Hepatocyte (in vitro differentiated cells): ENCODE measurements at regions not wholly inside any gene's neighbourhood (a gene's known extent, or its start where the extent isn't known, plus 50 kb on each side); places are given as distances from the start of the nearest gene placed in this dataset.

Experiments used
- DNase-seq: peaks from one replicate; pipeline ENCODE4 v3.0.0-alpha.2; 2016; ENCODE audit warnings: low spot score
- H2AFZ ChIP-seq: fragments of 200-600 bp; sonication (generic); 2 replicates; pipeline ENCODE4 v1.6.0; 2016; ENCODE audit warnings: antibody characterized with exemption, mild to moderate bottlenecking
- H3K27ac ChIP-seq: fragments of 200-600 bp; sonication (generic); 2 replicates; pipeline ENCODE4 v1.5.1; 2016; ENCODE audit warnings: mild to moderate bottlenecking
- H3K27me3 ChIP-seq: fragments of 200-600 bp; sonication (generic); 2 replicates; pipeline ENCODE4 v1.6.1; 2016
- H3K36me3 ChIP-seq: fragments of 200-600 bp; sonication (generic); replicated peaks from 2 replicates; pipeline ENCODE4 v1.5.1; 2016; ENCODE audit warnings: low read depth; ENCODE audit not compliant: insufficient read depth
- H3K4me1 ChIP-seq: fragments of 200-600 bp; sonication (generic); 2 replicates; pipeline ENCODE4 v1.5.1; 2016; ENCODE audit warnings: mild to moderate bottlenecking, moderate library complexity; ENCODE audit not compliant: insufficient read depth
- H3K4me2 ChIP-seq: fragments of 200-600 bp; sonication (generic); 2 replicates; pipeline ENCODE4 v1.6.0; 2016
- H3K4me3 ChIP-seq: fragments of 200-600 bp; sonication (generic); 2 replicates; pipeline ENCODE4 v1.5.1; 2016; ENCODE audit warnings: mild to moderate bottlenecking
- H3K79me2 ChIP-seq: fragments of 200-600 bp; sonication (generic); 2 replicates; pipeline ENCODE4 v1.6.0; 2017; ENCODE audit warnings: mild to moderate bottlenecking
- H3K9me2 ChIP-seq: fragments of 200-600 bp; sonication (generic); replicated peaks from 2 replicates; pipeline ENCODE4 v1.6.0; 2017; ENCODE audit warnings: mild to moderate bottlenecking; ENCODE audit not compliant: insufficient read depth
- H3K9me3 ChIP-seq: fragments of 200-600 bp; sonication (generic); 2 replicates; pipeline ENCODE4 v1.5.1; 2016; ENCODE audit warnings: low read depth, mild to moderate bottlenecking
- H4K20me1 ChIP-seq: fragments of 200-600 bp; sonication (generic); 2 replicates; pipeline ENCODE4 v1.6.0; 2016; ENCODE audit warnings: mild to moderate bottlenecking; ENCODE audit not compliant: insufficient read depth, poor library complexity, severe bottlenecking
- CTCF ChIP-seq: fragments of 200-600 bp; sonication (generic); IDR thresholded peaks from 2 replicates; pipeline ENCODE4 v1.5.1; 2016; ENCODE audit warnings: antibody characterized with exemption, mild to moderate bottlenecking; ENCODE audit not compliant: poor library complexity
- EZH2 ChIP-seq: fragments of 200-600 bp; sonication (generic); IDR thresholded peaks from 2 replicates; pipeline ENCODE4 v1.6.1; 2016; ENCODE audit warnings: antibody characterized with exemption, mild to moderate bottlenecking, borderline replicate concordance
- EZH2phosphoT487 ChIP-seq: fragments of 200-600 bp; sonication (generic); IDR thresholded peaks from one replicate; pipeline ENCODE4 v1.6.1; 2018; ENCODE audit warnings: antibody characterized with exemption, mild to moderate bottlenecking, low read depth, moderate library complexity; ENCODE audit not compliant: unreplicated experiment, severe bottlenecking
- WGBS: methylation state at CpG from one replicate; pipeline ENCODE4 v1.1.6; 2016; ENCODE audit warnings: low lambda C conversion rate; ENCODE audit errors: missing lambda C conversion rate; 5-methylcytosine and 5-hydroxymethylcytosine counted together

- Histone ChIP-seq H3K9me3 (peaks cover 3% of the 10 kb centered on the region), H4K20me1 (no peaks in the 10 kb centered on the region), H3K9me2 (no peaks in the 10 kb centered on the region), H3K27me3 (no peaks in the 10 kb centered on the region), H2AFZ (no peak overlapping the region), H3K4me1 (no peaks in the 10 kb centered on the region), H3K36me3 (no peaks in the 10 kb centered on the region), H3K4me2 (no peak overlapping the region), H3K79me2 (no peaks in the 10 kb centered on the region), H3K4me3 (no peak overlapping the region), H3K27ac (no peak overlapping the region)
- 88% methylated on average over 6 of the region's 6 CpGs for WGBS
- no peak for DNase-seq
- TF ChIP-seq EZH2 (no peak), EZH2phosphoT487 (no peak), CTCF (no peak)
Measured at GRCh38 chr5:61758711-61759110, 426.7 kb downstream of the ZSWIM6 start.

- H3K27me3 ChIP-seq = peaks cover 4% of the 10 kb centered on the region
- no peak for TF ChIP-seq CTCF
- no peak overlapping the region for H2AFZ ChIP-seq
- DNase-seq = no peak
- no peaks in the 10 kb centered on the region for H4K20me1 ChIP-seq
- no peaks in the 10 kb centered on the region for H3K9me2 ChIP-seq
- no peak overlapping the region for H3K4me2 ChIP-seq
- 79% methylated on average over 1 of the region's 1 CpG for WGBS
- H3K4me1 ChIP-seq = no peaks in the 10 kb centered on the region
- H3K4me3 ChIP-seq = no peak overlapping the region
- H3K27ac ChIP-seq = no peak overlapping the region
- no peaks in the 10 kb centered on the region for H3K36me3 ChIP-seq
- no peaks in the 10 kb centered on the region for H3K79me2 ChIP-seq
- H3K9me3 ChIP-seq = peaks cover 3% of the 10 kb centered on the region
Measured at GRCh38 chr5:61765471-61765870, 433.4 kb downstream of the ZSWIM6 start.

GRCh38 chr5:61766141-61766540, 434.1 kb downstream of the ZSWIM6 start:
- DNase-seq = no peak
- Histone ChIP-seq H2AFZ (no peak overlapping the region), H3K4me1 (no peaks in the 10 kb centered on the region), H3K4me3 (no peak overlapping the region), H3K79me2 (no peaks in the 10 kb centered on the region), H3K36me3 (no peaks in the 10 kb centered on the region), H3K9me2 (no peaks in the 10 kb centered on the region), H4K20me1 (no peaks in the 10 kb centered on the region), H3K27ac (no peak overlapping the region), H3K9me3 (peaks cover 3% of the 10 kb centered on the region), H3K4me2 (no peak overlapping the region), H3K27me3 (peaks cover 4% of the 10 kb centered on the region)
- 93% methylated on average over 3 of the region's 3 CpGs for WGBS
- no peak for TF ChIP-seq EZH2phosphoT487
- TF ChIP-seq CTCF = no peak
- TF ChIP-seq EZH2 = no peak
